Neural crest cell (in vitro differentiated cells): ENCODE measurements at regions not wholly inside any gene's neighbourhood (a gene's known extent, or its start where the extent isn't known, plus 50 kb on each side); places are given as distances from the start of the nearest gene placed in this dataset.

Experiments used
- DNase-seq: peaks from one replicate; pipeline ENCODE4 v3.0.0; 2021; ENCODE audit warnings: low read depth, mixed read lengths, low spot score
- H3K27ac Mint-ChIP-seq: one replicate; pipeline ENCODE4 v1.8.0; 2021; ENCODE audit warnings: mild to moderate bottlenecking, mixed read lengths; ENCODE audit not compliant: unreplicated experiment
- H3K27me3 Mint-ChIP-seq: 2 replicates; pipeline ENCODE4 v1.8.0; 2021; ENCODE audit warnings: low read depth, mild to moderate bottlenecking, mixed read lengths
- H3K36me3 Mint-ChIP-seq: 2 replicates; pipeline ENCODE4 v1.8.0; 2021; ENCODE audit warnings: low read depth, mild to moderate bottlenecking, mixed read lengths
- H3K4me1 Mint-ChIP-seq: 2 replicates; pipeline ENCODE4 v1.8.0; 2021; ENCODE audit warnings: mixed read lengths
- H3K4me3 Mint-ChIP-seq: one replicate; pipeline ENCODE4 v1.8.0; 2021; ENCODE audit warnings: mild to moderate bottlenecking, mixed read lengths
- H3K9me3 Mint-ChIP-seq: 2 replicates; pipeline ENCODE4 v1.8.0; 2021; ENCODE audit warnings: mixed read lengths
- CTCF ChIP-seq: fragments of 200-600 bp; sonication (generic); conservative IDR thresholded peaks from 2 replicates; pipeline ENCODE4 v1.5.0; 2021; ENCODE audit warnings: antibody characterized with exemption, mild to moderate bottlenecking

- no peaks in the 10 kb centered on the region for H3K36me3 Mint-ChIP-seq
- peaks cover 10% of the 10 kb centered on the region for H3K4me1 Mint-ChIP-seq
- peaks cover 4% of the 10 kb centered on the region for H3K9me3 Mint-ChIP-seq
- H3K4me3 Mint-ChIP-seq, result no peak overlapping the region
- H3K27me3 Mint-ChIP-seq, result no peaks in the 10 kb centered on the region
- no peak for DNase-seq
- TF ChIP-seq CTCF, result no peak
- no peak overlapping the region for H3K27ac Mint-ChIP-seq
Measured at GRCh38 chr18:45412577-45412976, 202.7 kb upstream of the SLC14A2 start.

DNA sequence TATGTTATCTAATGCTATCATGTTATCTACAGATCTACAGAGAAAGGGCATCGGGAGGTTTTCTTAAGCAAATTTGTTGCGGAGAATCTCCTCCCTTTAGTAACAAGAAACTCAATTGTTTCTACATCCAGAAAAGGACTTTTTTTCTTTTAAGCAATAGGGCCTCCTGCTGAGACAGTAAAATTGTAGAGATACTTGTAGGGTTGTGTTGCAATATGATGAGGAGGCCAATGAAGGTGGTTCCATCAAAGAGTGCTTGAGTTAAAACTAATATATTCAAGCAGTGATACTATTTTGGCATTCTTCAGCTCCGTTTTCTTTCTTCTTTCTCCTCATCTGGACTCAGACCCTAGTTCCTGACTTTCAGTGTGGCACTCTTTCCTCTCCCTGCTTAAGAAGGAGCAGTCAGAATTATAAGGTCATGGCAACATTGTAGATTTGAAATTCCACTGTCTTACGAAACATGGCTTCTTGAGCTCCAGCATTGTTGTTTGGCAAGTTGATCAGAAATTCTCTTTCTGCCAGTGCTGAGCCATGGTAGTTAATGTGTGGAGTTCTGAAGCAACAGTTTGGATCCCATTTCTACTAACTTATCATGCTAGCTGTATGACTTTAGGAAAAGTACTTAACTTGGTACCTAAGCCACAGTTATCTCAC lies 202.0 kb upstream of the SLC14A2 start:
- TF ChIP-seq CTCF, result no peak
- H3K9me3 Mint-ChIP-seq, result peaks cover 4% of the 10 kb centered on the region

GRCh38 chr18:45415614-45416013 lies 199.7 kb upstream of the SLC14A2 start:
- Mint-ChIP-seq H3K27ac (no peak overlapping the region), H3K36me3 (no peaks in the 10 kb centered on the region), H3K4me3 (no peak overlapping the region), H3K9me3 (peaks cover 4% of the 10 kb centered on the region), H3K27me3 (no peaks in the 10 kb centered on the region), H3K4me1 (peaks cover 10% of the 10 kb centered on the region)
- no peak for DNase-seq
- no peak for TF ChIP-seq CTCF

More for the DNA sequence above, 202.0 kb upstream of the SLC14A2 start:
- Mint-ChIP-seq H3K4me1 (peaks cover 10% of the 10 kb centered on the region), H3K27me3 (no peaks in the 10 kb centered on the region), H3K36me3 (no peaks in the 10 kb centered on the region), H3K27ac (no peak overlapping the region), H3K4me3 (no peak overlapping the region)
- DNase-seq, result no peak

DNA sequence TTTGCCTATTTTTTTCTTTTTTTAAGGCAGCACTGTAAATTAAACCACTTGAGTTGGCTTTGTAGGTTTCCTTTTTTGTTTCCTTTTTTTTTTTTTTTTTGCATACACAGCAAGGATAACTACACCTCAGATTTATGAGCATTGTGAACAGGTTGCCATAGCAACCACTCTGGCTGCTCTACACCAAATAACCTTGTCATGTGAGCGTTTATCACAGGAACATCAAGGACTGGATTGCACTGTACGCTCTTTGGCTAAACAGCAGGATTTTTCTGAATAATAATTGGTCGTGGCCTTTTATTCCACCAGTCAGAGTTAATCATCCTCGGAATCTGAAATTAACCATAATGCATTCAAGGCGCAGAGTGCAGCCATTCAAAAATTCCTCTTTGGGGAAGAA lies 199.1 kb upstream of the SLC14A2 start:
- no peaks in the 10 kb centered on the region for H3K27me3 Mint-ChIP-seq
- H3K9me3 Mint-ChIP-seq, result peaks cover 4% of the 10 kb centered on the region
- no peaks in the 10 kb centered on the region for H3K36me3 Mint-ChIP-seq
- TF ChIP-seq CTCF, result no peak
- no peak overlapping the region for H3K4me3 Mint-ChIP-seq
- no peak for DNase-seq
- no peak overlapping the region for H3K27ac Mint-ChIP-seq
- H3K4me1 Mint-ChIP-seq, result peaks cover 10% of the 10 kb centered on the region

DNA sequence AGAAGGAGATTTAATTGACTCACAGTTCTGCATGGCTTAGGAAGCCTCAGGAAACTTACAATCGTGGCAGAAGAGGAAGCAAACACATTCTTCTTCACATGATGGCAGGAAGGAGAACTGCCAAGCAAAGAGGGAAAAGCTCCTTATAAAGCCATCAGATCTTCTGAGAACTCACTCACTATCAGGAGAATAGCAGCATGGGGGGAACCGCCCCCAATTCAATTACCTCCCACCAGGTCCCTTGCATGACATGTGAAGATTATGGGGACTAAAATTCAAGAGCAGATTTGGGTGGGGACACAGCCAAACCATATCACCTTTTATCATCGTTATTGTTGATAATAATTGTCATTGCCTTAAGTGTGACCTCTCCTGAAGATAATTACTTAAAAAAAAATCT lies 197.9 kb upstream of the SLC14A2 start:
- H3K27ac Mint-ChIP-seq, result no peak overlapping the region
- TF ChIP-seq CTCF, result no peak
- no peak for DNase-seq
- no peaks in the 10 kb centered on the region for H3K36me3 Mint-ChIP-seq
- no peaks in the 10 kb centered on the region for H3K27me3 Mint-ChIP-seq
- no peak overlapping the region for H3K4me3 Mint-ChIP-seq
- H3K4me1 Mint-ChIP-seq, result peaks cover 10% of the 10 kb centered on the region
- H3K9me3 Mint-ChIP-seq, result peaks cover 4% of the 10 kb centered on the region
